OCI-LY7 (cell line): ENCODE measurements at regions not wholly inside any gene's neighbourhood (a gene's known extent, or its start where the extent isn't known, plus 50 kb on each side); places are given as distances from the start of the nearest gene placed in this dataset.

ENCODE experiments used
- BruUV-seq: library from RNA; stranded (reverse); fragments of 400-500 nt; replicated peaks from 2 replicates; lab custom pipeline; 2021; lab: Mats Ljungman, UMichigan
- CTCF ChIA-PET: fragments of 300-600 bp; sonication (Branson Sonifier 250); formaldehyde crosslinking; loops from one replicate; lab custom pipeline; 2022; ENCODE audit warnings: antibody characterized with exemption; ENCODE audit not compliant: unreplicated experiment; lab: Charles Lee
- POLR2A ChIA-PET: fragments of 300-600 bp; sonication (Branson Sonifier 250); formaldehyde crosslinking; loops from one replicate; lab custom pipeline; 2022; ENCODE audit warnings: antibody characterized with exemption; lab: Charles Lee
- DNase-seq: peaks from one replicate; pipeline ENCODE4 v3.0.0-alpha.2; 2015; ENCODE audit warnings: low spot score
- H2AFZ ChIP-seq: fragments of 200-600 bp; sonication (generic), shearing (Covaris generic); 2 replicates; pipeline ENCODE4 v1.6.1; 2014; ENCODE audit warnings: mild to moderate bottlenecking, antibody characterized with exemption, low read length, moderate library complexity
- H3K27ac ChIP-seq: fragments of 200-600 bp; sonication (generic); 2 replicates; pipeline ENCODE4 v1.5.1; 2014; ENCODE audit warnings: mixed run types, low read depth, mild to moderate bottlenecking, moderate library complexity, low read length, inconsistent platforms; ENCODE audit not compliant: poor library complexity, severe bottlenecking
- H3K36me3 ChIP-seq: fragments of 200-600 bp; sonication (generic); 2 replicates; pipeline ENCODE4 v1.6.1; 2014; ENCODE audit warnings: mild to moderate bottlenecking, antibody characterized with exemption, low read length, moderate library complexity, mixed read lengths; ENCODE audit not compliant: insufficient read depth
- H3K4me1 ChIP-seq: fragments of 200-600 bp; sonication (generic); 2 replicates; pipeline ENCODE4 v1.5.1; 2014; ENCODE audit warnings: mild to moderate bottlenecking, low read length; ENCODE audit not compliant: insufficient read depth, poor library complexity, severe bottlenecking
- H3K4me2 ChIP-seq: fragments of 200-600 bp; sonication (generic); 2 replicates; pipeline ENCODE4 v1.6.1; 2014; ENCODE audit warnings: mild to moderate bottlenecking, low read length
- H3K4me3 ChIP-seq: fragments of 200-600 bp; sonication (generic); 2 replicates; pipeline ENCODE4 v1.5.1; 2014; ENCODE audit warnings: mild to moderate bottlenecking, low read depth, low read length; ENCODE audit not compliant: poor library complexity, severe bottlenecking
- H3K79me2 ChIP-seq: fragments of 200-600 bp; sonication (generic); 2 replicates; pipeline ENCODE4 v1.6.1; 2016; ENCODE audit warnings: low read depth, mild to moderate bottlenecking, low read length, moderate library complexity, mixed read lengths; ENCODE audit not compliant: insufficient read depth
- H3K9me2 ChIP-seq: fragments of 200-600 bp; sonication (generic); 2 replicates; pipeline ENCODE4 v1.6.1; 2016; ENCODE audit warnings: mild to moderate bottlenecking, low read length, mixed read lengths; ENCODE audit not compliant: insufficient read depth
- H3K9me3 ChIP-seq: fragments of 200-600 bp; sonication (generic); 2 replicates; pipeline ENCODE4 v1.6.1; 2014; ENCODE audit warnings: mild to moderate bottlenecking, mixed run types, low read length, mixed read lengths
- H4K20me1 ChIP-seq: fragments of 200-600 bp; sonication (generic); 2 replicates; pipeline ENCODE4 v1.6.1; 2014; ENCODE audit warnings: mild to moderate bottlenecking, antibody characterized with exemption, low read length, moderate library complexity, mixed read lengths; ENCODE audit not compliant: insufficient read depth
- CTCF ChIP-seq: fragments of 200-600 bp; sonication (generic); conservative IDR thresholded peaks from 2 replicates; pipeline ENCODE4 v1.5.1; 2014; ENCODE audit warnings: mild to moderate bottlenecking, antibody characterized with exemption, low read length, moderate library complexity, mixed read lengths
- EZH2phosphoT487 ChIP-seq: fragments of 200-600 bp; sonication (generic); IDR thresholded peaks from 2 replicates; pipeline ENCODE4 v1.6.1; 2018; ENCODE audit warnings: low read depth, borderline replicate concordance, mild to moderate bottlenecking, mixed run types, antibody characterized with exemption, low read length, moderate library complexity, mixed read lengths
- intact Hi-C: fragments of 100-400 bp; cut with micrococcal nuclease; formaldehyde crosslinking; loops from one replicate; pipeline ENCODE4 v1.10.0; 2022; ENCODE audit not compliant: unreplicated experiment

- no peaks in the 10 kb centered on the region for H3K79me2 ChIP-seq
- no peaks in the 10 kb centered on the region for H3K36me3 ChIP-seq
- H3K4me3 ChIP-seq, result peak overlapping the region; percentile 39
- ChIA-PET CTCF (no interaction called here), POLR2A (no interaction called here)
- H3K9me2 ChIP-seq, result no peaks in the 10 kb centered on the region
- BruUV-seq, result no TSS peak
- no peaks in the 10 kb centered on the region for H3K9me3 ChIP-seq
- no peak overlapping the region for H3K27ac ChIP-seq
- H3K4me2 ChIP-seq, result peak overlapping the region; percentile 49; the same call in 1 of the 2 replicates
- no peaks in the 10 kb centered on the region for H3K4me1 ChIP-seq
- intact Hi-C loops, result no loop called here
- DNase-seq, result peak; percentile 9
- TF ChIP-seq CTCF (no peak), EZH2phosphoT487 (no peak)
- peak overlapping the region; percentile 82 for H2AFZ ChIP-seq
- no peaks in the 10 kb centered on the region for H4K20me1 ChIP-seq
Measured at GRCh38 chr3:147538034-147538433, 128.9 kb downstream of the ZIC1 start.

GRCh38 chr3:147540921-147541320 lies 131.8 kb downstream of the ZIC1 start:
- no peak overlapping the region for H3K4me2 ChIP-seq
- H3K9me2 ChIP-seq, result no peaks in the 10 kb centered on the region
- BruUV-seq, result no TSS peak
- intact Hi-C loops, result no loop called here
- no peaks in the 10 kb centered on the region for H3K9me3 ChIP-seq
- no peaks in the 10 kb centered on the region for H3K79me2 ChIP-seq
- TF ChIP-seq CTCF, result no peak
- no peak for TF ChIP-seq EZH2phosphoT487
- no peak overlapping the region for H3K27ac ChIP-seq
- ChIA-PET CTCF (no interaction called here), POLR2A (interaction anchor here (0.5 to 1.1 kb wide), 2 partner anchors 9 to 36 kb away, joined by 3 read pairs; no protein-coding TSS in a partner anchor)
- no peaks in the 10 kb centered on the region for H3K36me3 ChIP-seq
- no peak for DNase-seq
- H3K4me3 ChIP-seq, result no peak overlapping the region
- no peaks in the 10 kb centered on the region for H3K4me1 ChIP-seq
- H4K20me1 ChIP-seq, result no peaks in the 10 kb centered on the region
- H2AFZ ChIP-seq, result no peak overlapping the region

- no peak overlapping the region for H3K4me2 ChIP-seq
- no peaks in the 10 kb centered on the region for H3K79me2 ChIP-seq
- no TSS peak for BruUV-seq
- DNase-seq, result no peak
- no peak for TF ChIP-seq CTCF
- no peak for TF ChIP-seq EZH2phosphoT487
- H3K4me3 ChIP-seq, result no peak overlapping the region
- no peak overlapping the region for H2AFZ ChIP-seq
- H3K4me1 ChIP-seq, result no peaks in the 10 kb centered on the region
- H3K36me3 ChIP-seq, result no peaks in the 10 kb centered on the region
- CTCF ChIA-PET, result no interaction called here
- intact Hi-C loops, result no loop called here
- no peaks in the 10 kb centered on the region for H3K9me2 ChIP-seq
- H3K9me3 ChIP-seq, result no peaks in the 10 kb centered on the region
- POLR2A ChIA-PET, result no interaction called here
- no peak overlapping the region for H3K27ac ChIP-seq
- no peaks in the 10 kb centered on the region for H4K20me1 ChIP-seq
Measured at GRCh38 chr3:147544290-147544689, 135.1 kb downstream of the ZIC1 start.
